ENCODE measurements at regions not wholly inside any gene's neighbourhood (a gene's known extent, or its start where the extent isn't known, plus 50 kb on each side); places are given as distances from the start of the nearest gene placed in this dataset.

DNA sequence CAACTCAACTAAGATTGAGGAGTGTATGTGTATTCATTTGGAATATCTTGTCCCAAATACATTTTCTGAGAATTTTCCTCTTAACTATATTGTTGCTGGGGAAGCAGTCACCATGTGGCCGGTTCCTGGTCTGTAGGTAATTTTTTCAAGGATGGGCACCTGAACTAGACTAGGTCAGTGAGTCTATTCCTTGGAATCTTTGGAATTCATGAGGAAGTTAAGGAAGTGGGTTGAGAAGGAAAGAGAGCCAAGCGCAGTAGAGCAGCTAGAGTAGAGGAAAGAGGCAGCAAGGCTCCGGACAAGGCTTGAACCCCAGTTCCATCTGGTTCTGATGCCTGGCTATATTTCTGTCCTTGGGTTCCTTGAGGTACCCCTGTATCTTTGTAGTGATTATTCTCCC lies 183.7 kb downstream of the DACT1 start:
- no peak for TF ChIP-seq HNRNPK (IDR thresholded peaks at IDR 0.05; ENCODE audit: low read depth, low read length, poor library complexity, severe bottlenecking)
- TF ChIP-seq, protein P1, sequence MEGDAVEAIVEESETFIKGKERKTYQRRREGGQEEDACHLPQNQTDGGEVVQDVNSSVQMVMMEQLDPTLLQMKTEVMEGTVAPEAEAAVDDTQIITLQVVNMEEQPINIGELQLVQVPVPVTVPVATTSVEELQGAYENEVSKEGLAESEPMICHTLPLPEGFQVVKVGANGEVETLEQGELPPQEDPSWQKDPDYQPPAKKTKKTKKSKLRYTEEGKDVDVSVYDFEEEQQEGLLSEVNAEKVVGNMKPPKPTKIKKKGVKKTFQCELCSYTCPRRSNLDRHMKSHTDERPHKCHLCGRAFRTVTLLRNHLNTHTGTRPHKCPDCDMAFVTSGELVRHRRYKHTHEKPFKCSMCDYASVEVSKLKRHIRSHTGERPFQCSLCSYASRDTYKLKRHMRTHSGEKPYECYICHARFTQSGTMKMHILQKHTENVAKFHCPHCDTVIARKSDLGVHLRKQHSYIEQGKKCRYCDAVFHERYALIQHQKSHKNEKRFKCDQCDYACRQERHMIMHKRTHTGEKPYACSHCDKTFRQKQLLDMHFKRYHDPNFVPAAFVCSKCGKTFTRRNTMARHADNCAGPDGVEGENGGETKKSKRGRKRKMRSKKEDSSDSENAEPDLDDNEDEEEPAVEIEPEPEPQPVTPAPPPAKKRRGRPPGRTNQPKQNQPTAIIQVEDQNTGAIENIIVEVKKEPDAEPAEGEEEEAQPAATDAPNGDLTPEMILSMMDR (CRISPR knock-in tag; IDR thresholded peaks at IDR 0.05) = no peak

Data from HepG2 (cell line).